Activated T-cell treated with anti-CD3 and anti-CD28 coated beads for 4 hours (primary cell): ENCODE measurements at regions not wholly inside any gene's neighbourhood (a gene's known extent, or its start where the extent isn't known, plus 50 kb on each side); places are given as distances from the start of the nearest gene placed in this dataset.
"Not testable (repeated sequence)": the region's sequence is repeated elsewhere in the genome, so short reads cannot be mapped to it uniquely, and the experiment has no call there.

ENCODE experiments used
- DNase-seq: peaks from one replicate; pipeline ENCODE4 v3.0.0-alpha.2; 2020

DNA sequence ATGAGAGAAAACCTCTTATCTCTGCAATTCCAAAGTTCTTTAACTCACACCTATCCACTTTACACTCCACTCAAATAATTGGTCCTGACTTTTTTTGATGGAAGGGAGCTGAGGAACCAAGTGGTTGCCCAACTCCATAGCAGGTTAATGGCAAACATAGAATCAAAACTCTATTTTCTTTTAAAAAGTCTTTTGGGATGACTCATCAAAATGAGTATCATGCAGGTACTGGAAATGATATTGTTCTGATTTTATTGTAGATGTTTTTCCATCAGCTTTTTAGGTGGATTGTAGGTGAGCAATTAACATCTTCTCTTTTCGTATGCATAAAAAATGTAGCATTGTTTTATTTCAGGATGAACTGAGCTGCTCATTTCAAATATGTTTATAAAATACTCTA is 239.5 kb downstream of the SATB1 start:
- no peak for DNase-seq

- DNase-seq = not testable (repeated sequence)
Observed at GRCh38 chr3:18182923-18183322, 242.2 kb downstream of the SATB1 start.

GRCh38 chr3:18179521-18179920 is 245.6 kb downstream of the SATB1 start:
- DNase-seq = no peak

GRCh38 chr3:18177271-18177670 is 247.9 kb downstream of the SATB1 start:
- DNase-seq = no peak

DNA sequence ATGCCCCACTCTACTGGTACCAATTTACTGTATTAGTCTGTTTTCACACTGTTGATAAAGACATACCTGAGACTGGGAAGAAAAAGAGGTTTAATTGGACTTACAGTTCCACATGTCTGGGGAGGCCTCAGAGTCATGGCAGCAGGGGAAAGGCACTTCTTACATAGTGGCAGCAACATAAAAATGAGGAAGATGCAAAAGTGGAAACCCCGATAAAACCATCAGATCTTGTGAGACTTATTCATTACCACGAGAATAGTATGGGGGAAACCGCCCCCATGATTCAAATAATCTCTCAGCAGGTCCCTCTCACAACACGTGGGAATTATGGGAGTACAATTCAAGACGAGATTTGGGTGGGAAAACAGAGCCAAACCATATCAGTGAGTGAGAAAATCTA is 251.2 kb downstream of the SATB1 start:
- not testable (repeated sequence) for DNase-seq

GRCh38 chr3:18159681-18160080 is 265.5 kb downstream of the SATB1 start:
- no peak for DNase-seq

DNA sequence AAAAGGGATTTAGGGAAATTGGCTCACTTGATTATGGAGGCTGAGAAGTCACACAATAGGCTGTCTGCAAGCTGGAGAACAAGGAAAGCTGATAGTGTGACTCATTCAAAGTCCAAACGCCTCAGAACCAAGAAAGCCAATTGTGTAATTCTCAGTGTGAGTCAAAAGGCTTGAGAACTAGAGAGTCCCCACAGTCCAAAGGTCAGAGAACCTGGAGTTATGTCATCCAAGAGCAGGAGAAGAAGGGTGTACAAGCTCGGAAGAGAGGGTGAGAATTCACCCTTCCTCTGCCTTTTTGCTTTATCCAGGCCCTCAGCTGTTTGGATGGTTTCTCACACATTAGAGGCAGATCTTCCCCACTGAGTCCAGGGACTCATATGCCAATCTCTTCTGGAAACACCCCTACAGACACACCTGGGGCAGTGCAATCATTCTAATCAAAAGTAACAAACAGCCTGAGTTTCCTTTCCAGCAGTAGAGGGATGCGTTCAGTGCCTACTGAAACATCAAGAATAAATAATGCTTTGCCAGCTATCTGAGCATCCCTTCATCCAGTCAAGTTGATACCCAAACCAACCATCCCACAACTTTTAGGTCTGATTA is 271.5 kb downstream of the SATB1 start:
- DNase-seq = no peak

DNA sequence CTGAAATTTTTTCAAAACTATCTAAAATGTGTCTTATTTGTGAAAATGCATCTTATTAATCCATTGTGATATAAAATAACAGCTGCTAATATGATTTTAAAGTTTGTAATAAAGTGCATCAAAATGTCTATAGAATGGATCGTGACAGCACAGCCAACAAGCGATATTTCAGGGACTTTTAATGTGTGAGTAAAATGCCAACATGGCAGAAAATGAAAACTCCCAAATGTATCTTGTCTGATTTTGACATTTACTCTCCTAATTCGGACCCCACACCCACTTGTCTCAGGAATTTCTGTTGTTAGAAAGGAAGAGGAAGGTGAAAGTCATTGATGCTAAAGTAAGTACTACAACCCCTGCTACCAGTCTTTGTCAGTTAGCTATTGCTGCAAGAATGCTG is 273.9 kb downstream of the SATB1 start:
- DNase-seq = no peak

DNA sequence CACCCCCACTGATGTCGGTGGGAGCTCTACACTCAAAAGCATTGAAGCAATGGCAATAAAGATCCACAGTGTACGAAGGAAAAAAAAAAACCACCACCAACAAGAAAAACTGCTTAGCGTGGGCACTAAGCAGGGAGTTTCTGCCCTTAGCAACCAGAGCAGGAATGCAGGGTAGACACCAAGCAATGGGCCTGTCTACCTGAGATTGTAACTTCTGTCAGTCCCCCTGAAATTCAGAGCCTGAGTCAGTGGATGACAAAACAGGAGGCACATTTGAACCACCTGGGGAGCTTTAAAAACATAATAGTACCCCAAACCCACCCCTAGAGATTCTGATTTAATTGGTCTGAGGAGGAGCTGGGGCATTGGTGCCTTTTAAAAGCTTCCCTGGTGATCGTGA is 275.2 kb downstream of the SATB1 start:
- DNase-seq = no peak

- DNase-seq = no peak
Observed at GRCh38 chr3:18149386-18149785, 275.8 kb downstream of the SATB1 start.

DNA sequence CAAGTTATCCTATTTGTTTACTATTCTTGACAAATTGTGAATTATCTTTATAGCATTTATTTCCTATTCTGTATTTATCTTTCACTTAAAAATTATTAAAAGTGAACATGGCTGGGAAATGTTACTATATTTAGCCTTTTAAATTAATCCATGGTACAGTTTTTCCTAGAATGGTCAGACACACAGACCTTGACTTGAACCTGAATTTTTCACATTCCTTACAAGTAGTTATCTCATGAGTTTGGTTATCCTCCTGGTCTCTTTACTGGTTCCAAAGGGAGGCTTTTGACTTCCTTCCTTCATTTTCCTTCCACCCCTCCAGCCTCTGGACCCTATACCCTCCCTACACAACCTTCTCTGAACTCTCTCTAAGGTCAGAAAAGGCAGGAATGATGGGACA is 280.6 kb downstream of the SATB1 start:
- DNase-seq = no peak

DNA sequence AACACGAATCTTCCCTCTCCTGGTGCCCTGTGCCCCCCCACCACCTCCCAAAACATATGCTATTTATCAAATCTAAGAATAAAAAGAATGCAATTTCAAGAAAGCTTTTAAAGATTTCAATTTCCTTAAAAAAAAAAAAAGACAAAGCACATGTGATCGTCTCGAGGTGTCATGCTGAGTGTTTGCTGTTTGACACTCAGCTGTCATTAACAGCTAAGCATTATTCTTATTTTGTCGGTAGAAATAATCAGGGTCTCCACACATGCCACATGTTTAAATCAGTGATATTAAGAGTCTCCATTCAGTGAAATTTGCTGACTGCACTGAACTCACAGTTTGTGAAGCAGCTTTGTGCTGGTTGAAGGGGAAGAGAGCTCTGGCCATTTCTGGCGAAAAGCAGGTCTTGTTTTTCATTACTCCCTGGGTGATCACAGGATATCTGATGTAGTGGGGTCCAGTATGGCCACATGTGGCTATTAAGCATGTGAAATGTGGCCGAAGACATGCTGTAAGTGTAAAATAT is 281.8 kb downstream of the SATB1 start:
- no peak for DNase-seq

DNA sequence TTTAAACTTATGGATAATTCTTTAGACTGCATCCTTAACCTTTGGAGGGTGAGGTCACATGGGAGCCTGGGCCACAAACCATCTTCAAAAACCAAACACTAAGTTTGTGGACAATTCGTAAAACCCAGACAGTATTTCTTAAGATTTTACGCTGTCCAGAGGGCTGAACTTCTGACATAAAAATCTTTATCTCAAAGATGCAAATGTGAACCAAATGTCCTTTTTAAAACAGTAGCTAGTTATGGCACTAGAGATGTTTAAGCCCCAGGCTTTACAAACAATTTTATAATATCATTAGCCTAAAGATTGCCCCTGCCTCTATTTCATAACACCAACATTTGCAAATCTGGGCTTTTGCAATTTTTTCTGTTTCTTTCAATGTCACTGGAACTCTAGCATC is 287.2 kb downstream of the SATB1 start:
- no peak for DNase-seq

GRCh38 chr3:18135060-18135814 is 289.9 kb downstream of the SATB1 start:
- no peak for DNase-seq

DNA sequence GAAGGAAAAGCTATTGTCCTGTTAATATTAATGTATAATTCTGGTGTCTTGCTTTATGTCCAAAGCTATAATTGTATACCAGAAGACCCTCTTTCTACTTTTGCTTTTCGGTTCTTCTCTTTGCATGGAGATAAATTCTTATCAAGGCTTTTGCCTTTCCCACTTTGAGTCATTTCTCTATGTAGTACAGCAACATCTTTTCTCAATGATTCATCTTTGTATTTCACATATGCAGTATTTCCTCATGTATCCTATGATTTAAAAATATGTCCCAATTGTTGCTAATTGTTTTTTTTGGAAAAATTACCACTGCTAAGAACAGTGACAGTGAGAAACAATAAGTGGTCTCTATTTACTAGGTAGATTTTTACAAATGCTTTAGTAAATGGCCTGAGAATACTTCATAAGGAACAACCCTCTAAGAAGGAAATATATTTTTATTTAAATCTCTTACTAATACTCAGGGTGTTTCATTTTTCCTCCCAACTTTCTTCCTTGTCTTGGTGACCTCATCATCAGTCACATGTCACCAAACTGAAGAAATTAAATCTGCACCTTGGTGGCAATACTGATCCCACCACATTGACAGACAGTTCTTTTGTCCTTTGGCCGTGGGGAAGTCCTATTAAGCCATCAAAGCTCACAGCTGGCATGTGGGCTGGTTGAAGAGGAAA is 290.6 kb downstream of the SATB1 start:
- no peak for DNase-seq

GRCh38 chr3:18132991-18133390 is 292.1 kb downstream of the SATB1 start:
- DNase-seq = no peak

- no peak for DNase-seq
Observed at GRCh38 chr3:18127859-18128681, 297.1 kb downstream of the SATB1 start.

GRCh38 chr3:18127174-18127858 is 297.8 kb downstream of the SATB1 start:
- DNase-seq = no peak

- no peak for DNase-seq
Observed at GRCh38 chr3:18126772-18127171, 298.4 kb downstream of the SATB1 start.

- DNase-seq = no peak
Observed at GRCh38 chr3:18124501-18124900, 300.6 kb downstream of the SATB1 start.

- DNase-seq = no peak
Observed at GRCh38 chr3:18122264-18122663, 302.9 kb downstream of the SATB1 start.

GRCh38 chr3:18121020-18121419 is 304.1 kb downstream of the SATB1 start:
- no peak for DNase-seq

DNA sequence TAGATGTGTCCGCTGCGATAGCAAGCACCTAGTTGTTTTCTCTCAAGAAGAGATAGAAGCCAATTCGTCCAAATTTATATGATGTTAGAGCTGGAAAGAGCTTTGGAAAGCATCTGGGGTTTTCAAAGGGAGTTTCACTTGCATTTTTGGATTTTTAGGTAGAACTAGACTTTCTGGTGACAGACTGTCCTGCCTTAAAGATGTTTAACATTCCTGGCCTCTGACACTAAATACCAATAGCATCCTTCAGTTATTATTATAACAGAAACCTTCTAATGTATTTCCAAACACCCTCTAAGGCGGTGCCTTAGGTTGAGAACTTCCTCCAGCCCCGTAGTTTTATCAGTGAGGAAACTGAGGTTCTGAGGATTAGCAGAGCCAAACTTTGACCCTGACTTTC is 305.3 kb downstream of the SATB1 start:
- no peak for DNase-seq
